CMK (cell line): ENCODE measurements at regions not wholly inside any gene's neighbourhood (a gene's known extent, or its start where the extent isn't known, plus 50 kb on each side); places are given as distances from the start of the nearest gene placed in this dataset.

ENCODE experiments used
- DNase-seq: peaks from one replicate; pipeline ENCODE4 v3.0.0-alpha.2; 2010; ENCODE audit warnings: low read depth

DNA sequence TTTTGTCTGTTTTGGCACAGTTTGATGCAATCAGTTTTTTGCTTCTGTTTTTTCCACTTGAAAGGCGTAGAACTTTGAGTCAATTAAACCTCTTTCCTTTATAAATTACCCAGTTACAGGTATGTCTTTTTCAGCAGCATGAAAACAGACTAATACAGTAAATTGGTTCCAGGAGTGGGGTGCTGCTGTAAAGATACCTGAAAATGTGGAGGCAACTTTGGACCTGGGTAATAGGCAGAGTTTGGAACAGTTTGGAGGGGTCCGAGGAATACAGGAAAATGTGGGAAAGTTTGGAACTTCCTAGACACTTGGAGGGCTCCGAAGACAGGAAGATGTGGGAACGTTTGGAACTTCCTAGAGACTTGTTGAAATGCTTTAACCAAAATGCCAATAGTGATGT is 2022.2 kb downstream of the MAT2B start:
- no peak for DNase-seq

DNA sequence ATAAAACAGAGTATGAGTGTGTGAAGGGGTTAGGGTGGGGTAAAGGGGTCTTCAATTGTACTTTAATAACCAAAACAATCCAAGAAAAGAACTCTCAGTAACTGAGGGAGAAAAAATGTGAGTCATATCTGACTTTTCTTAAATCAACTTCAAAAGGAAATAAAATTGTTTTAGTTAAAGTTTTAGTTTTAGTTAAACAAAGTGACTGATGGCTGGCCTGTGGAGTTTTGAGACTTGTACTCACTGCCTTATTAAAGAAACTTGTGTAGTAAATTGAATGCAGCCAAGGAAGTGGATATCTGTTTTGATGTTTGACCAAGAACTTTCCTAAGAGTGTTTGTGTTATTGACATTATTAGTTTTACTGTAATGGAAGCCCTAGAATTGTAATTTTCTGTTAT is 2032.6 kb downstream of the MAT2B start:
- no peak for DNase-seq

DNA sequence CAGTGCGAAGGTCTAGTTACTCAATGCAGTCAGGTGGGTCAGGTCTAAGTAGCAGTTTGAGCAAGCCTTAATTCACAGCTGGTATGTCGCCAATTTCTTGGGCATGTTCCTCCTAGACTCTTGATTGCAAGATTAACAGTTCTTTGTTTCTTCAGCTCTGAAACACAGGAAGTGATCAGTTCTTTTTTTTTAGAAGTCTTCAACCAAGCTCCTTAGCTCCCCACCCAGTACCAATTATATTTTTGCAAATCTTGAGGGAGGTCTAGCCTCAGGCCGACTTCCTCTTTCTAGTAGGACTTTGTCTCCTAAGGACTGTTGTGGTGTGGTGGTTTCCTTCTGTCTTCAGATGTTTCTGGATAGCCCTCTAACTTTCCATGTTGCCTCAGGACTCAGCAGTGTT is 2054.2 kb downstream of the MAT2B start:
- peak; percentile 36 for DNase-seq

DNA sequence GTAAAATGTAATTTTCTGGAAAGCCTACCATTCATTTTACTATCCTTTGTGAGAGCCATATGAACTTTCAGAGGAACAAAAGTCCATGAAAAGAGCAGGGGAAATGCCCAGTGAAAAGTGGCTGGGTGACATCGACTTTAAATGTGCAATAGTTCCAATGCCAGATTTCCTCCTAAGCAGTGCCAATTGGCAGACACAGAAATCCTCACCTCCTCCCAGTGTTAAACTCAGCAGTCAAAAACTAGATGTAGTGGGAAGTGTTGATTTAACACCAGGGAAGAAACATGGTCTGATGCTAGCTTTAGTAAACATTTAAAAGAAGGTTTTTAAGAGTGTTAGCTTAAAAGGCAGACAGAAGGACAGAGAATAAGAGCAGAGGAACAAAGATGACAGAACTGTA is 2055.2 kb downstream of the MAT2B start:
- DNase-seq: no peak

DNA sequence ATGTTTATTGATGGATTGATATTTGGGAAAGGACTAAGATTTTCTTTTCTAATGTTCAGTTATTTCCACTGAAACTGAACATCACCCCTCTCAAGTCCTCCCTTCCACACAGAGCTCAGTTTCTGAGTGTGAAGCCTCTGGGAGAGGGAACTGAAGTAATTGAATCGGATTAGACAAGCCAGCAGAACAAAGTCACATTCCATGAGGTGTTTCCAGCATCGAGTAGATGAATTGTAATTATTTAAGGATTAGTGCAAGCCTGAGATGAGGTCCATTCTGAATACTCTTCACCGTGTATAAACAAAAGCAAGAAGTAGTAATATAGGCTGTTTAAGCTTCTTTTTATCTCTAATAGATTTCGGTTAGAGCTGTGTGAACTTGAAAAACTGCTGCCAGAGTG is 2060.5 kb downstream of the MAT2B start:
- DNase-seq: no peak

DNA sequence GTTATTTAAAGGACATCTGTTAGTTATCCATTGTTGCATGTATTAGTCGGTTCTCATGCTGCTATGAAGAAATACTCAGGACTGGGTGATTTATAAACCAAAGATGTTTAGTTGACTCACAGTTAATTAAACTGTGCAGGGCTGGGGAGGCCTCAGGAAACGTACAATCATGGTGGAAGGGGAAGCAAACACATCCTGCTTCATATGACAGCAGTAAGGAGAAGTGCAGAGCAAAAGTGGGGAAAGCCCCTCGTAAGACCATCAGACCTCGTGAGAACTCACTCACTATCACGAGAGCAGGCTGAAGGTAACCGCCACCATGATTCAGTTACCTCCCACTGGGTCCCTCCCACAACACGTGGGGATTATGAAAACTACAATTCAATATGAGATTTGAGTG is 2064.1 kb downstream of the MAT2B start:
- DNase-seq: no peak

DNA sequence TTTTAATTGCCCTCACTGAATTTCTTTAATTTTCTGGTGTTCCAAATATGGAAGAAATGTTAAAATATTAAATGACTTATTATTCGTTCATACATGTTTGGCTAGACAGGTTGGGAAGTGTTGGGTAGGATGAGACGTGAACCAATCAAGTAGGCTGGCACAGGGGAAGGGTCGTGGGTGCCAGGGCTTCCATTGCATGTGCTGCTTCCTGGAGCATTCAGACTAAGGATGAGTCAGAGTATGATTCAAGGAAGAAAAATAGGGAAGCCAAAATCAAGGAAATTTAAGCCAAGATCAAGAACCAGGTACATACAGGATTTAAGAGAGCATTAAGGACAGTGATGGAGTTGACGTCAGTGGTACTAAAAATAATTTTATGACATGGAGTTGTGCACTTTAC is 2068.0 kb downstream of the MAT2B start:
- no peak for DNase-seq

DNA sequence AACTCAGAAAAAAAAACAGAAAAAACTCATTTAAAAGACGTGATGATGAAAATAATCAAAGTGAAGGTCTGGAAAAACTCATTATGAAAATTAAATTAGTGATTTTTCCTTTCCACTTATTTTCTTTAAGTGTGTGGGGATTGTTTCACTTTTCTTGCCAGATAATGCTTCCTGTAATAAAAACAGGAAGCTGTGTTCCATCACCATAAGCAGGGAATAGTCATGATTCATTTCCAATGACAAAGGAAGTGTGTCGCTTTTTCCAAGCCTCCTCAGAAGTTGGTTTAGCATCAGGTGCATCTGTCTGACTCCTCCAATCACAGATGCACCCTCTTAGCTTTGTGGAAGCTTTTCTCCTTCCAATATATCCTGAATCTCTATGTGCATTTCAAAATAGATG is 2068.7 kb downstream of the MAT2B start:
- DNase-seq: no peak

DNA sequence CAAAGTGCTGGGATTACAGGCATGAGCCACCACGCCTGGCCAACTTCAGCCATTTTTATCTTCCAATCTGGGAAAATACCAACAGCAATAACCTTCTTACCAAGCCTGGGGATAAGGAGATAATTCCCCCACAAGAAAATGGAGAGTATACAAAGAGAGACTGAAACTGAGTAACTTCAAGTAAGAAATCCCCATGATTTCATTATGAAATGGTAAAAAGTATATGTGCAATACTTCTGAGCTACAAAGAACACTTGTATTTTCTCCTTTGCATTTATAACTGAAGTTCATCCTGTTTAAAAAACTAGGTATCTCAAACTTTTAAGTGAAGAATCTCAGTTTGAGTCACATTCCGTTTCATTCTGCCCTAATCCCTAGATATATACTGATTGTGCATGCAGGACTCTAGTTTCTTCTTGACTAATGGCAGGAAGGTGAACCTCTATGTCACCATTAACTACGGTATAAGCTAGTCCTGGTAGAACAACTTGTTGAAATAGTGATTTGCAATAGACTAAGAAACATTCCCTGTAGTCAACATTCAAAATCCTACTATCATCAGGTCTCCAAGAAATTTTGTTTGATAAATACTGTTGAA is 2071.4 kb downstream of the MAT2B start:
- DNase-seq: no peak

DNA sequence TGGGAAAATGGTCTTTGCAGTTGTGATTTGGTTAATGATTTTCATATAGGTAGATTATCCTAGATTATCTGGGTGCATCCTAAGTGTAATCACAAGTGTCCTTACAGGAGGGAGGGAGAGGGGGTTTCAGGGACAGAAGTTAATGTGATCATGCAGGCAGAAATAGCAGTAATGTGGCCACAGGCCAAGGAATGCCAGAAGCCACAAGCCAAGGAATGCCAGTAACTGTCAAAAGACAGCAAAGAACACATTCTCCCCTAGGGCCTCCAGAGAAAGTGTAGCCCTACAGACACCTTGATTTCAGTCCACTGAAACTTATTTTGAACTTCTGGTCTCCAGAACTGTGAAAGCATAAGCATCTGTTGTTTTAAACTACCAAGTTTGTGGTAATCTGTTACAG is 2074.5 kb downstream of the MAT2B start:
- DNase-seq: no peak

DNA sequence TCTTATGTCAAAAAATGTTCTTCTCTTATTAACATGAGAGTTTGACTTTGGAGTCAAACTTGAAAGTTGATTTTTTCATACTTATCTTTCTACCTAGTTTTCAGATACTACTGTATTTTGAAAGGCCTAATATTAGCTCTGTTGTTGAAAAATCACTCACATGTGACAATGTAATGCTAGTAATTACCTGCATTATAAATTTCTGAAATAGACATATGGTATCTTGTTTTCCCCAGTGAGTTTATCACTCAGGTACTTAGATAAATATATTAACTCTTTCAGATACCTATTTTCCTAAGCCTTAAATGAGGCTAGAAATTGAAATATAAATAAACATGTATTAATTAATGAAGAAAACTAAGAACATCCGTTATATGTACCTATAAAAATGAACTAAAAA is 2089.3 kb downstream of the MAT2B start:
- DNase-seq: no peak

DNA sequence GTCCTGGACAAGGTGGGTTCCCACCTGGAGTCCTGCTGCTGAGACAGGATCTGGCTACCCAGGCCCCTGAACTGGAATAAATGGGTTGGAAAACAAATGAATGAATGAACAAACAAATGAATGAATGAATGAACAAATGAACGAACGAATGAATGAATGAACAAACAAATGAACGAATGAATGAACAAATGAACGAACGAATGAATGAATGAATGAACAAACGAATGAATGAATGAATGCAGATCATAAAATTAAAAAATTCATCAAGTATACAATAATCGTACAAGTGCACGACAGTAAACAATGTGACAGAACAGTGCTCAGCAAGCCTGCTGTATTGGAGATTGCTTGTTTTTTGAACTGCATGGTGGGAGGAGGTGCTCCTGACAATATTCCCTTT is 2097.1 kb downstream of the MAT2B start:
- no peak for DNase-seq

DNA sequence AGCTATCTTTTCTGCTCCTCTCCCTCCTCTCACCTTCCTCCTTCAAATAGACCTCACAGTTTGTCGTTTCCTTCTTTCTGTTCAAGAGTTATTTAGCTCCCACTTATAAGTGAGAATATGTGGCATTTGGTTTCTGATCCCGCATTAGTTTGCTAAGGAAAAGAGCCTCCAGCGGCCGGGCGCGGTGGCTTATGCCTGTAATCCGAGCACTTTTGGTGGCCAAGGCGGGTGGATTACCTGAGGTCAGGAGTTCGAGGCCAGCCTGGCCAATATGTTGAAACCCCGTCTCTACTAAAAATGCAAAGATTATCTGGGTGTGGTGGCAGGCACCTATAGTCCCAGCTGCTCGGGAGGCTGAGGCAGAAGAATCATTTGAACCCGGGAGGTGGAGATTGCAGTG is 2101.6 kb downstream of the MAT2B start:
- DNase-seq: no peak

DNA sequence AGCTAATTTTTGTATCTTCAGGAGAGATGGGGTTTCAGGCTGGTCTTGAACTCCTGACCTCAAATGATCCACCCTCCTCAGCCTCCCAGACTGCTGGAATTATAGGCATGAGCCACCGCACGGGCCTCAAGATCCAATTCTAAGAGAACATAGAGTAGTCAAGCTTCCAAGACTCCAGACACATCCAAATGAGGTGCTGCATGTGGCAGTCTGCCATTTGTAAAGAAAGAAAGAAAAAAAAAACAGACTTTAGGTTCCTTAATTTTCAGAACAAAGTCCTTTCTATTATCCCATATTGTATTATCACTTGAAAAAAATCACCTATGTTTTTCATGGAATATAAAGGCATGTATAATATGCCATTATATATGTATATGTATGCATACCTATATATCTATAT is 2104.5 kb downstream of the MAT2B start:
- DNase-seq: no peak

DNA sequence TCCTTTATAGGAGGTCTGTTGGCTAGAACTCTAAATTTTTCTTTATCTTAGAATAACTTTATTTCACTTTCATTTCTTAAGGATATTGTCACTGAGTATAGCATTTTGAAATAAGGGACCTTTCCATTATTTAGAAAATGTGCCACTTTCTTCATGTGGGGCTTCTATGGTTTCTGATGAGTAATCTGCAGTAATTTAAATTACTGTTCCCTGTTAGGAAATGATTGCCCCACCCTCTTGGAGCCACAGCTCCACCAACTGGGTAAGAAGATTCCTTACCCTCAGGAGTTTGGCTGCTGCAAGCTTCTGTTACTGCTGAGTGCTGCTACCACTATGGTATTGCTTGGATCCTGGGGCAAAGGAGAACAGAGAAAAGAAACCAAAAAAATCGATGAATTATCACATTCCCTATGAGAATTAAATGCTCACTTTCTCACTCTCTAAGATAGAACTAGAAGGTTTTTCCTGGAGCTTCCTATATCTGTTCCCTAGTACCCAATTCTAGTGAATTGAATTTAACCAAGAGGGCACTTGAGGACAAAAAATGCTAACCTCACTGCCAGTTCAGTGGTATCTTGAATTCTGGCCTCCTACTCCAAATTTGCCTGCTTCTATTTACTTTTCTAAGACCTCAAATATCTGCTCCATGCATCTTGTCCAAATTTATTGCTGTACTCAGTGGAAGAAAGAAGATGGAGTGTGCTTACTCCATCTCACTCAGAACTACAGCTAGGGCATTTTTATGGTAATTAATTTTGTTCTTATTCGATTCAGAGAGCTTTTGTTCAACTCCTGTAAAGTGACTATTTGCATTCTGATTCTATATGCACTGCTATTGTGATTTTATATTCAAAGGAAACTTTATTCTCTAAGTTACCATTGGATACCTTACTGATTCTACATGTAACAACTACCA is 2111.3 kb downstream of the MAT2B start:
- DNase-seq: peak; percentile 1

DNA sequence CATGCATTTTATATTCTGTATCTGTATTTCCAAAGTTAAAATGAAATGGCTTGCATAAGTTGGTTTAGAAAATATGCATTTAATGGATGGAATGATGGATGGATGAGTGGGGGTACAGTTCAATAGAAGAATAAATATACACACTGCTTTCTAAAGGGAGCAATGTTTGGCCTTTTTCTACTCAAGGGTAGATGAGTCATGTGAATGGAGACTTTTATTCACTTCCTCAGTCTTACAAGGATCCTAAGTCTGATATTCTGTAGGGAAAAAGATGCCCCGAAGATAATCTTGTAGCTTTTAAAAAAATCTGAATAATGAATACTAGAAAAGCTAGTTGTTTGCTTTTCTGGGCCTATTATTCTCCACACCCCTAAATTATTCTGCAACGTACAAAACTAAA is 2112.1 kb downstream of the MAT2B start:
- no peak for DNase-seq

DNA sequence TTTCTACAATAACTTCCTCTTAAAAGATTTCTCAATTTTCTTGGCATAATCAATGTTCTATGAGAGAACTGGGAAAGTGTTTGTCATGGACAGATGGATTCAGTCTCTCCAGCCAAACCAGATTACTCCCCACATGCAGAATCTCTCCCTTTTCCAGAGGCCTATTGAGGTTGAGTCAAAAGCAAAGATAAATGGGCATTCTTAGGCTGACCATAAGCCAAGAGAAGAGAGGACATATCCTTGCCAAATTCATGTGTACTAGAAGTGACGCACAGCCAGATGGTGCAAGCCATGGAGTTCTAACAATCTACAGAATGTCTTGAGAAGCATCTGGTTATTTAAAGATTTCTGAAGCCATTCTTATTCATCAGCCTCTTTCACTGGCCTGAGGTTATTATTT is 2115.0 kb downstream of the MAT2B start:
- DNase-seq: no peak

DNA sequence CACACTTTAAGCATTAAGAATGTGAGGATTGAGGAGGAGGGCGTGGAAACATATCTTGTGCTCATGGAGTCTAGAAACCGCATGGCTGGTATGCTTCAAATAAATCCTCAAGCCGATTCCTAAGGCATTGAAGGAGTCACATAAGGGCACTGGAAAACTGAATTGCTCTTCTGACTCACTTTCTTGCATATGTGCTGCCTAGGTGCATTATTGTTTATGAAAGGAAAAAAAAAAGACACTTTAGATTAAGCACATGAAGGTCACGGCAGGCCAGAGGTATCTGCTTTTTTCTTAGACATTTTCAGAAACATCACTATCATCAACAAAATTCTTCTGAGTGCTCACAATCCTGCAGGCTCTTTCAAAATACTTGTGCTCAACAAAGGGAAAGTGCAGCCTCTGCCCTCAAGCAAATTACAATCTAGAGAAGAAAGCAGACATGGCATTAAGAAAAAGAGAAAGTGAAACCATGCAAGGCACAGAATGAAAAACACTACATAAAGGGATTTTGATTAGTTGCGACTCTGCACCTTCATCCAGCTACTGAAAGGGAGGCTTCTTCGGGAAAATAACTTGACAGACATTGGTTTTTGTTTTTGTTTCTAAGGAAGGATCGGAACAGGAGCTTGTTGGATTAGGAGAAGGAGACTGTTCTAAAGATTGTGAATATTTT is 2117.6 kb downstream of the MAT2B start:
- DNase-seq: no peak

DNA sequence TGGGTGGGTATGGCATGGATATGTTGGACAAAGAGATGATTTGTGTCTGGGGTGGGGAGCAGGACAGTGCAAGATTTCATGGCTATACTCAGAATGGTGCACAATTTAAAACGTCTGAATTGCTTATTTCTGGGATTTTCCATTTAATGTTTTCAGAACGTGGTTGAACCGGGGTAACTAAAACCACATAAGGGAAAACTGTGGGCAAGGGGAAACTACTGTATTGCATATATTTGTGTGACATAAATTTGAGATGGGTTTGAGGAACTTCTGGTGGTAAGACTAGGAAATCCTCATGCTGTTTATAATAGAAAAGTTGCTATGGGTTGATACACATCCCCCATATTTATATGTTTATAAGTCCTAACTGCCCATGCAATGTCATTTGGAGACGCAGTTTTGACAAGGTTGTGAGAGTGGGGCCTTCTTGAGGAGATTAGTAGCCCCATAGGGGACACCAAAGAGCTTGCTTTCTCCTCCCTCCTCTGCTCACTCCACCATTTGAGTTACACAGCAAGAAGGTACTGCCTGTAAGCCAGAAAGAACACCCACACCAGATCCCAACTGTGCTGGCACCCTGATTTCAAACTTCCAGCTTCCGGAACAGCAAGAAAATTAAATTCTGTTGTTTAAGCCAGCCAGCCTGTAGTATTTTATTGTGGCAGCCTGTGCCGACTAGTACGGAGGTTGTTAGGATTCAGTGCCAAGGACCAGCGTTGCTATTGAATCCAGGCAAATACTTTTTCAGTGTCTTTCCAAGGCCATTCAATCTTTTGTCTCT is 2118.9 kb downstream of the MAT2B start:
- DNase-seq: no peak

DNA sequence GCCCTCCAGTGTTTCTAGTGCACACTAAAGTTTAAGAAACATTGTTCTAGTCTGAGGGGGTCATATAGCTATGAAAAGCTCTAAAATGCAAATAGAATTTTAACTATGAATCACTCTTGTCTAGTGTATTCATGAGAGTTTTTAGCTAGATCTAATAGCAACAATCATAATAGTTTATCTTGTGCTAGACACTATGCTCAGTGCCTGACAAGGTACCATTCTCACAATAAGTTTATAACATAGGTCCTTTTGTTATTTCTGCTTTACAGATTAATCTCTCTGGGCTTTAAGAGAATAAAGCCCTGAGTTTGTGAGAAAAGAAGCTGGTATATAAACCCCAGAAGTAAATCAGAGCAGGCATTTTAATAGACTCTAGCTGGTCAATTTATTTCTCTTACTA is 2120.7 kb downstream of the MAT2B start:
- no peak for DNase-seq

DNA sequence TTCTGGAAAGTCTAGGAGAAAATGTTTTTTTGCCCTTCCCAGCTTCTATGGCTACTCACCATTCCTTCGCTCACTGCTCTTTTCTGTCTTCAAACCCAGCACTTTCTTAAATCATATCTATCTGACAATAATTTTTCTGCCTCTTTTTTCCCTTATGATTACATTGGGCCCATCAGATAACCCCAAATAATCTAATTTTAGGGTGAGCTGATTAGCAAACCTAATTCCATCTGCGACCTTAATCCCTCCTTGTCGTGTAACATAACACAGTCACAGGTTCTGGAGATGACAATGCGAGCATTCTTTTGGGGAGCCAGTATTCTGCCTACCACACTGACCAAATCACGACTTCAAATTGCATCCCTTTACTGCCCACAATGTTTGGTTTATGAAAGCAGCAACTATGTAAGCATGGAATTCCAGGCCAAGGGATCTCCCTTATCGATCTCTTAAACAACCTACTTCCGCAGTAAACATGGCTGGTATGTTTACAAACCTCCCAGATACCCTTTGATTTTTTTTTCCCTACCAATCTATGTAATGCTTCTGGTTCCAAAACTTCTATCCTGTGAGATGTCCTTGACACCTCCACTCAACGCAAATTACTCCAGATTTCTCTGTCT is 2122.2 kb downstream of the MAT2B start:
- no peak for DNase-seq

DNA sequence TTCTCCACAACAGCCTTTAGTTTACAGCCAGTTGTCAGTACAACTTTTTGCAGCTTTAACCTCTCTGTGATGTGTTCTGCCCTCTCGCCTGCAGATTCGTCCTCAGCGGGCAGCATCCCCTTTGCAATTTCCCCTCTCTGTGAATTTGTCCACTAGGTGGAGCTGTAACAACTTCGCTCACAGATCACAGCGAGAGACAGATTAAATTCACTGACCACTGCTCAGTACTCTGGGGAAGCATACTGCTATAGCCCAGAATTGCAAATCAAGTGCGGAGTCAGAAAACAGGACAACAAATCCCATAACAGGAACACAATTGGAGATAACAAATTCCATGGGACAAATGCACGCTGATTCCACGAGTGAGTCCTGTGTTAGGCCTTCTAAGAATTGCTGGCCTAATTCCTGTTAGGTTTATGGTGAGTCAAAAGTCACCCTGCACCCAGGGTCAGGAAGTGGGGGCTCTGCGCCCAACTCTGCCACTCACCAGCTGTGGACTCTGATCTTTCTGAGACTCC is 2124.9 kb downstream of the MAT2B start:
- DNase-seq: peak; percentile 34
